CD14-positive monocyte (primary cell): ENCODE measurements at regions not wholly inside any gene's neighbourhood (a gene's known extent, or its start where the extent isn't known, plus 50 kb on each side); places are given as distances from the start of the nearest gene placed in this dataset.

Experiments
- DNase-seq, 3 donors: peaks; one replicate each; pipeline ENCODE4 v3.0.0-alpha.2; 2011 to 2022
- H2AFZ ChIP-seq: 2 replicates; pipeline ENCODE4 v1.6.0; 2012; ENCODE audit warnings: mild to moderate bottlenecking, low read depth, low read length, inconsistent platforms; ENCODE audit not compliant: insufficient read depth, poor library complexity, severe bottlenecking
- H3K27ac ChIP-seq, 2 donors: 1 replicate in 1 of 2; 2 replicates in 1 of 2; pipeline ENCODE4 v1.5.1; 2012 to 2013; ENCODE audit warnings: low read length in 2 of 2, control low read depth in 1 of 2, inconsistent platforms in 1 of 2, low read depth in 1 of 2, mild to moderate bottlenecking in 1 of 2
- H3K27me3 ChIP-seq, 2 donors: one replicate each; pipeline versions ENCODE4 v1.6.0 to v1.6.1; 2011 to 2013; ENCODE audit warnings: low read length in 2 of 2; ENCODE audit not compliant: control insufficient read depth in 2 of 2, insufficient read depth in 2 of 2
- H3K36me3 ChIP-seq, 2 donors: replicated peaks in 1 of 2; 1 replicate in 1 of 2; 2 replicates in 1 of 2; pipeline versions ENCODE4 v1.5.1 to v1.6.1; 2012 to 2013; ENCODE audit warnings: low read length in 2 of 2, control low read depth in 1 of 2, inconsistent platforms in 1 of 2, mild to moderate bottlenecking in 1 of 2; ENCODE audit not compliant: insufficient read depth in 2 of 2, control insufficient read depth in 1 of 2
- H3K4me1 ChIP-seq, 2 donors: 1 replicate in 1 of 2; 2 replicates in 1 of 2; pipeline versions ENCODE4 v1.5.1 to v1.6.1; 2012 to 2013; ENCODE audit warnings: low read length in 2 of 2, control low read depth in 1 of 2, inconsistent platforms in 1 of 2, mild to moderate bottlenecking in 1 of 2, moderate library complexity in 1 of 2; ENCODE audit not compliant: insufficient read depth in 2 of 2, control insufficient read depth in 1 of 2
- H3K4me2 ChIP-seq: replicated peaks from 2 replicates; pipeline ENCODE3; 2012; ENCODE audit warnings: low read length, moderate library complexity, mild to moderate bottlenecking; ENCODE audit not compliant: poor library complexity, severe bottlenecking; ENCODE audit errors: extremely low read depth
- H3K4me3 ChIP-seq, 3 experiments: fragments of 200-600 bp in 1 of 3; sonication (generic) in 1 of 3; replicated peaks in 1 of 3; 1 replicate in 2 of 3; 2 replicates in 1 of 3; pipeline ENCODE4 v1.5.1; 2011 to 2013; ENCODE audit warnings: low read length in 3 of 3, mild to moderate bottlenecking in 3 of 3, control low read depth in 2 of 3, low read depth in 2 of 3, inconsistent platforms in 1 of 3, moderate library complexity in 1 of 3
- H3K79me2 ChIP-seq: 2 replicates; pipeline ENCODE4 v1.6.0; 2012; ENCODE audit warnings: mild to moderate bottlenecking, control low read depth, inconsistent platforms, low read length, moderate library complexity; ENCODE audit not compliant: insufficient read depth
- H3K9ac ChIP-seq: 2 replicates; pipeline ENCODE4 v1.6.0; 2017; ENCODE audit warnings: low read length, mild to moderate bottlenecking; ENCODE audit not compliant: insufficient read depth, poor library complexity, severe bottlenecking
- H3K9me3 ChIP-seq, 2 donors: replicated peaks in 1 of 2; 1 replicate in 1 of 2; 2 replicates in 1 of 2; pipeline versions ENCODE4 v1.5.1 to v1.6.1; 2012 to 2013; ENCODE audit warnings: low read length in 2 of 2, control low read depth in 1 of 2; ENCODE audit not compliant: control insufficient read depth in 1 of 2, insufficient read depth in 1 of 2
- H4K20me1 ChIP-seq: 2 replicates; pipeline ENCODE4 v1.6.0; 2012; ENCODE audit warnings: mild to moderate bottlenecking, low read length, control low read depth, moderate library complexity; ENCODE audit not compliant: insufficient read depth
- H3K27ac Mint-ChIP-seq, 7 donors: one replicate each; pipeline ENCODE4 v1.8.0; 2020; ENCODE audit warnings: mild to moderate bottlenecking in 7 of 7, mixed read lengths in 7 of 7, moderate library complexity in 6 of 7, inconsistent platforms in 2 of 7
- H3K27me3 Mint-ChIP-seq, 3 donors: one replicate each; pipeline ENCODE4 v1.8.0; 2021 to 2022; ENCODE audit warnings: low read depth in 3 of 3, mild to moderate bottlenecking in 3 of 3, mixed read lengths in 3 of 3, moderate library complexity in 3 of 3, inconsistent platforms in 1 of 3
- H3K36me3 Mint-ChIP-seq, 2 donors: one replicate each; pipeline ENCODE4 v1.8.0; 2020; ENCODE audit warnings: mixed read lengths in 2 of 2, inconsistent platforms in 1 of 2, mild to moderate bottlenecking in 1 of 2
- H3K4me1 Mint-ChIP-seq: one replicate; pipeline ENCODE4 v1.8.0; 2020; ENCODE audit warnings: mild to moderate bottlenecking, mixed read lengths
- H3K4me3 Mint-ChIP-seq, 2 donors: one replicate each; pipeline ENCODE4 v1.8.0; 2020; ENCODE audit warnings: mild to moderate bottlenecking in 2 of 2, mixed read lengths in 2 of 2, moderate library complexity in 1 of 2
- H3K9me3 Mint-ChIP-seq, 7 donors: one replicate each; pipeline ENCODE4 v1.8.0; 2020 to 2022; ENCODE audit warnings: mixed read lengths in 7 of 7, mild to moderate bottlenecking in 6 of 7, moderate library complexity in 6 of 7, inconsistent platforms in 2 of 7
- WGBS: methylation state at CpG from one replicate; pipeline ENCODE4 v1.1.5; 2013; ENCODE audit warnings: missing lambda C conversion rate; ENCODE audit not compliant: insufficient coverage; 5-methylcytosine and 5-hydroxymethylcytosine counted together
- intact Hi-C, 2 donors: fragments of 100-400 bp; cut with micrococcal nuclease; formaldehyde crosslinking; loops; one replicate each; pipeline versions ENCODE4 v1.15.0 to v1.15.1; 2023
- TF ChIP-seq, protein P1 (sequence below): fragments of 200-600 bp; IDR thresholded peaks from one replicate; pipeline ENCODE4 v1.8.0; 2022; ENCODE audit warnings: antibody characterized with exemption, mild to moderate bottlenecking

GRCh38 chr5:104755806-104756205 lies 1193.2 kb upstream of the NUDT12 start:
- Histone ChIP-seq H3K36me3 (no peaks in the 10 kb centered on the region), H3K4me1 (no peaks in the 10 kb centered on the region), H4K20me1 (no peaks in the 10 kb centered on the region), H3K4me3 (no peak overlapping the region), H3K9ac (no peak overlapping the region), H3K27me3 (no peaks in the 10 kb centered on the region), H3K4me2 (no peak overlapping the region), H2AFZ (no peak overlapping the region), H3K79me2 (no peaks in the 10 kb centered on the region), H3K27ac (no peak overlapping the region), H3K9me3 (no peaks in the 10 kb centered on the region)
- Mint-ChIP-seq H3K9me3 (peaks cover 0 to 4% (median 3%) of the 10 kb centered on the region in 7 donors), H3K4me1 (no peaks in the 10 kb centered on the region), H3K36me3 (no peaks in the 10 kb centered on the region), H3K27me3 (no peaks in the 10 kb centered on the region), H3K4me3 (no peak overlapping the region), H3K27ac (no peak overlapping the region)
- WGBS: no CpG with 5 or more reads among the region's 2 CpGs
- intact Hi-C loops: no loop called here
- TF ChIP-seq, protein P1, sequence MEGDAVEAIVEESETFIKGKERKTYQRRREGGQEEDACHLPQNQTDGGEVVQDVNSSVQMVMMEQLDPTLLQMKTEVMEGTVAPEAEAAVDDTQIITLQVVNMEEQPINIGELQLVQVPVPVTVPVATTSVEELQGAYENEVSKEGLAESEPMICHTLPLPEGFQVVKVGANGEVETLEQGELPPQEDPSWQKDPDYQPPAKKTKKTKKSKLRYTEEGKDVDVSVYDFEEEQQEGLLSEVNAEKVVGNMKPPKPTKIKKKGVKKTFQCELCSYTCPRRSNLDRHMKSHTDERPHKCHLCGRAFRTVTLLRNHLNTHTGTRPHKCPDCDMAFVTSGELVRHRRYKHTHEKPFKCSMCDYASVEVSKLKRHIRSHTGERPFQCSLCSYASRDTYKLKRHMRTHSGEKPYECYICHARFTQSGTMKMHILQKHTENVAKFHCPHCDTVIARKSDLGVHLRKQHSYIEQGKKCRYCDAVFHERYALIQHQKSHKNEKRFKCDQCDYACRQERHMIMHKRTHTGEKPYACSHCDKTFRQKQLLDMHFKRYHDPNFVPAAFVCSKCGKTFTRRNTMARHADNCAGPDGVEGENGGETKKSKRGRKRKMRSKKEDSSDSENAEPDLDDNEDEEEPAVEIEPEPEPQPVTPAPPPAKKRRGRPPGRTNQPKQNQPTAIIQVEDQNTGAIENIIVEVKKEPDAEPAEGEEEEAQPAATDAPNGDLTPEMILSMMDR: no peak
- DNase-seq: no peak

DNA sequence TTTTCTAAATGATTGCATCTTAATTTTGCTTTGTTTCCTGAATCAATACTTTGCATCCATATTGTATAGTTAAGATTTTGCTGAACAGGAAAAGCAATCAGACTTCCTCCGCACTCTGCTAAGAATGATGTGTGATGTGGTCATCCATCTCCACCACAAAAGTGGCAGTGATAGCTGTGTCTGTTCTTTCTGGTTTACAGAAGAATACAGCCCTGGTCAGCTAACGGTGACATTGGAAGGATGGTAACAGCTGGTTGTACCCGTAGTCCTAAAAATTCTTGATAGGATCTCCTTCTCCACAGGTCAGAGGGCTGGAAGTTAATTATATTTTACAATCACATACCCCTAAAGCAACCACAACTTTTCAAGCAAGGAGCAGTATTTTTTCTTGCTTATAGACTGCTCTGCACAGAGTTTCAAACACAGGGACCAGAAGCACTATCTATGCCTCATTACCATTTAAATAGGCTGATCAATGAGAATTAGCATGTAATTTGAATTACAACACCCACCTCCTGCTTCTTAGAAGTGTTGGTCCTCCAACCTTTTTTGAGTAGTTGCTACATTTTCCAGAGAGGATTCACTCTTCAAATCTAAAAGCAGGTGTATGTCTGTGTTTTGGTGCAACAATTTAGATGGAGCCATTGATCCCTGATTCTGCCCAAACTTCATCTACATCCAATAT lies 1191.9 kb upstream of the NUDT12 start:
- H3K27ac Mint-ChIP-seq: no peak overlapping the region
- H2AFZ ChIP-seq: no peak overlapping the region
- no peak overlapping the region for H3K4me2 ChIP-seq
- intact Hi-C loops: no loop called here
- H3K9me3 Mint-ChIP-seq: peaks cover 0 to 3% (median 0%) of the 10 kb centered on the region in 7 donors
- TF ChIP-seq, protein P1: no peak
- H3K4me3 Mint-ChIP-seq: no peak overlapping the region
- no peak overlapping the region for H3K4me3 ChIP-seq
- no peaks in the 10 kb centered on the region for H3K36me3 ChIP-seq
- H4K20me1 ChIP-seq: no peaks in the 10 kb centered on the region
- H3K27ac ChIP-seq: no peak overlapping the region
- no peaks in the 10 kb centered on the region for H3K27me3 Mint-ChIP-seq
- no peaks in the 10 kb centered on the region for H3K4me1 ChIP-seq
- H3K36me3 Mint-ChIP-seq: no peaks in the 10 kb centered on the region
- DNase-seq: no peak
- H3K9ac ChIP-seq: no peak overlapping the region
- no peaks in the 10 kb centered on the region for H3K9me3 ChIP-seq
- no CpG with 5 or more reads among the region's 3 CpGs for WGBS
- no peaks in the 10 kb centered on the region for H3K27me3 ChIP-seq
- H3K79me2 ChIP-seq: no peaks in the 10 kb centered on the region
- H3K4me1 Mint-ChIP-seq: no peaks in the 10 kb centered on the region
